HG03439 (cell line): ENCODE measurements at regions not wholly inside any gene's neighbourhood (a gene's known extent, or its start where the extent isn't known, plus 50 kb on each side); places are given as distances from the start of the nearest gene placed in this dataset.
"Not testable (repeated sequence)": the region's sequence is repeated elsewhere in the genome, so short reads cannot be mapped to it uniquely, and the experiment has no call there.

ENCODE experiments used
- ATAC-seq: cut with Tn5 transposase; IDR thresholded peaks from one replicate; pipeline ENCODE4 v1.9.1; 2021; ENCODE audit warnings: mild to moderate bottlenecking, moderate library complexity; ENCODE audit not compliant: unreplicated experiment

- not testable (repeated sequence) for ATAC-seq
These were observed 1709.4 kb upstream of the PIK3C3 start for GRCh38 chr18:40245612-40246011.

GRCh38 chr18:40243607-40244006 is 1711.4 kb upstream of the PIK3C3 start:
- no peak for ATAC-seq

DNA sequence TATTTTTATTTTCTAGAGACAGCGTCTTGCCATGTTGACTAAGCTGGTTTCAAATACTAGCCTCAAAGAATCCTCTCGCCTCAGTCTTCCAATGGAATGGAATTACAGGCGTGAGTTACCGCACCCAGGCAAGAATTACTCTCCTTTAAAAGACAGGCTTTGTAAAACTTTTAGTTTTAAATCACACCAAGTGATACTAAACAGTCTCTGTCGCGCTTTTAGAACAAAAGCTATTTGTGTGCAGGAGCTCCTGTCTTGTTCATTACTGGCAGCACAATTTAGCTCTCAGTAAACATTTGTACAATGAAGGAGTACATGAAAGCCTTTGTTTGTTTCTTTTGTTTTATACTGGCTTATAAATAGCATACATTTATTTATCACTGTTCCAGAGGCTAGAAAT is 1719.2 kb upstream of the PIK3C3 start:
- ATAC-seq: no peak

DNA sequence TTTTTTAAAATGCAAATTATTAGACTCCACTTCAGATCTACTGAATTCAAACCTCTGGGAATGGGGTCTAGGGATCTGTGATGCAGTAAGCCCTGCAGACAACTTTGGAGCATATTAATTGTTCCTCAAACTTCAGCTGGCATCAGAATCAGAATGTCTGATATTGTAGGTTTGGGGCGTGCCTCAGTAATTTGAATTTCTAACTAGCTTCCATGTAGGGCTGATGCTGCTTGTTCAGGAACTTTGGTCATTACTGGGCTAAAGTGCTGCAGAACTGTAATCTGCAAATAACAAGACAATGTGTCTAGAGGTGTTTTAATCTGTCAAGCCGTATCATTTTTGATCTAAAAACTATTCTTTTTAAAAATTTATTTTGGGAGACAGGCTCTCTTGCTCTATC is 1719.7 kb upstream of the PIK3C3 start:
- ATAC-seq: no peak

- ATAC-seq: no peak
These were observed 1721.0 kb upstream of the PIK3C3 start for GRCh38 chr18:40233931-40234616.

GRCh38 chr18:40222776-40223175 is 1732.3 kb upstream of the PIK3C3 start:
- ATAC-seq: no peak

- no peak for ATAC-seq
These were observed 1738.2 kb upstream of the PIK3C3 start for GRCh38 chr18:40216856-40217255.

DNA sequence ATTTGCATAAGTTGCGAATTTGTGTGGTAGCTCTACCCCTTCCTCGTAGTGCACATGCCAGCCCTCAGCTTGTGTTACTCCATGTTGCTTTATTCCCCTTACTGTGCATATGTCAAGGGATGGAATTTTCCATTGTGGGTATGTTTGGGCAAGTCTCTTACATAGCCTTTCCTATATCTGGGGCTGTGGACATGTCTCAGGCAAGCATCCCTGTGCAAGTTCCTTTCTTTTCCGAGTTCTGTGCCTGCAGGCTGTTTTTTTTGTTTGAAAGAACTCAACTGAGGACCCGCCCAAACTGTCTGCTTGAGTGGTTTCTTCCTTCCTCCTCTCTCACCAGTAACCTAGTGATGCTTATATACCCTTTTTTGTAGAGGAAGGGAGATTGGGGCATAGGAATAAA is 1739.1 kb upstream of the PIK3C3 start:
- ATAC-seq: no peak

- no peak for ATAC-seq
These were observed 1744.3 kb upstream of the PIK3C3 start for GRCh38 chr18:40210696-40211095.

DNA sequence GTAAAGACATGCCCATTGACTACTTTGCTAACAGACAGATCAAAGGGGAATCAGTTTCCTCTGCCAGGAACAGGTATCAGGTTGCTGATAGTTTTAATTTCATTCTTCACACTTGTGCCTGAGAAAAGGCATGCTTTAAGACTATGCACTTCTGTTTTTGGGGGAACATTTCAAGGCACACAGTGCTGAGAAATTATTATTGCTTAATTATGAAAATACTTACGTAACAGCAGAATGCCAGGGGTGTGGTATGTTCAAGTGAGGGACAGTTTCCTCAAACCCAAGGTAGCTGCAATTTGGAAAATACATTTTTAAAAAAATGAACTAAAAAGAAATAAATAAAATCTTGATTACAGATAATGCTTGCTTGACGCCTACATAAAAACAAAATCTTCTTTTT is 1746.1 kb upstream of the PIK3C3 start:
- ATAC-seq: no peak

GRCh38 chr18:40197711-40198110 is 1757.3 kb upstream of the PIK3C3 start:
- no peak for ATAC-seq

GRCh38 chr18:40186677-40187076 is 1768.4 kb upstream of the PIK3C3 start:
- no peak for ATAC-seq

DNA sequence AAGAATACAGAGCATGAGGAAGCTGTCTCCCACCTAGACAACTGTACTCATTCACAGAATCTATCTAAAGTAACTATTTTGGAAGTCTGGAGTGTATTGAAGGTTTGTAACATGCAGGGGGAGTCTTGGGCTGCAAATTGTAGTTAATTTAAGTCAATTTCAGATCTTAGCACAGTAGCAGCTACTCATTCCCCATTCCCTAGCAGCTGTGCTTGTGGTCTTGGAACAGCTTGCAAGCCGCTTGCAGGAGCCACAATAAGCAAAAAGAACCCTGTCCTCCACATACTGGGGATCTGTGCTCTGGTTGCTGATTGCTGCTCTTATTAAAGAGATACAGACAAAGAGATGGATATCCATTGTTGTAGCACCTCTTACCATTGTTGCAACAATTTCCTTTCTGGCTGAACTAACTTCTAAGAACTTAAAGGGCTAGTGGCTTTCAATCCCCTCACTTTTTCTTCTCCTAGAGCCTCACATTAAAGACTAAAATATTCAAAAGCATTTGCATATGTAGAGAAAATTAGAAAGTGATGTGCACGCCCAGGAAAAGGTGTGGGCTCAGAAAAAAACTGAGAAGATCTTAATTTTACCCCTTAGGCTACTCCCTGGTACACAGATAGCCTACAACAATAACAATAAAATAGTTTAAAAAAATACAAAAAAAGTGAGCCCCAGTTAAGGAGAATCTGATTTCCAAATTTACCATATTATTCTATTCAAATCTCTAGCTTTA is 1775.1 kb upstream of the PIK3C3 start:
- ATAC-seq: no peak

DNA sequence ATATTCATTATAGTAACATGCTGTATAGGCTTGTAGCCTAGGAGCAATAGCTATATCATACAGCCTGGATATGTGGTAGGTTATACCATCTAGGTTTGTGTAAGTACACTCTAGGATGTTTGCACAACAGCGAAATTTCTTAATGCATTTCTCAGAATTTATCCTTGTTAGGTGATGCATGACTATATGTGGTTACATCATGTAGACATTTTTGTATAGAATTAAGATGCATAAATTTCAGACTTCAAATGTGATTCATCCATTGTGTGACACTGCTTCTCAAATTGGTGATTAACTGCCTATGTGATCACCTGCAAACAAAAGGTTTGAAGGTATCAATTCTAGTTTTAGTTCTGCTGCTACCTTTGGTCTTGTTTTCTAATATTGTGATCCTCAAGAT is 1787.0 kb upstream of the PIK3C3 start:
- ATAC-seq: no peak

GRCh38 chr18:40163254-40163653 is 1791.8 kb upstream of the PIK3C3 start:
- no peak for ATAC-seq

DNA sequence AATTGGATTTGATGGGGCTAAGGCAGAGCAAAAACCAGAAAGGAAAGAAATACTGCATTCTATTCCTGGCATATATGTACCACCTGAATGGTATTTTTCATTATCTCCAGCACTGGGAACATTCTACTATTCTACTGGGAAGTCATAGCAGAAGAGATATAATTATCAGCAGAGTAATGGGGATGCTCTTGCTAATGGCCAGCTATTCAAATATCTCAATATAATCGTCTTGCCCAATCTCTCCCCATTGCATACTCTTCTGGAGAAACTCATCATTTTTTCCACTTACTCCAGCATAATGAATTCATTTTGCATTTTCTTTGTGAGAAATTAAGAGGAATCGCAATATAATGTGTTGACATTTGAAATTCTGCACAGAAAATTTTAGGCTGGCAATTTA is 1794.7 kb upstream of the PIK3C3 start:
- no peak for ATAC-seq

- ATAC-seq: no peak
These were observed 1795.7 kb upstream of the PIK3C3 start for GRCh38 chr18:40159141-40160017.

GRCh38 chr18:40157120-40157519 is 1797.9 kb upstream of the PIK3C3 start:
- no peak for ATAC-seq

- no peak for ATAC-seq
These were observed 1802.2 kb upstream of the PIK3C3 start for GRCh38 chr18:40152859-40153258.

- ATAC-seq: no peak
These were observed 1806.1 kb upstream of the PIK3C3 start for GRCh38 chr18:40148960-40149359.

DNA sequence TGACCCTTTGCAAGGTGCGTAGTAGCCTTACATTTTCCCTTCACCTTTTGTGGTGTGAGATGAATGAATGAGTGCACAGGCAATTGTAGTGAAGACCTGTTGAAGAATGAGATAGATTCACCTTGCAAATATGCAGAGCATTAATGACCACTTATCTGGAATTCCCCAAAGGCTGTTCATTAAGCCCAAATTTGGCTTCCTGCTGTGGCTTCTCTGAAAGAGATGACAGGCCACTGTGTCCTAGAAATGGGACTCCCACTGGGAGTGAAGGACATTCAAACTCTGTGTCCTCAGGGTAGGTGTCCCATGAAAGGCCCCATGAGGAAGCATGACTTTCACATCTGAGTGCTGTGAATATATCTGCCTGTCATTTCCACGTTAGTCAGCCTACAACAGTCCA is 1821.8 kb upstream of the PIK3C3 start:
- no peak for ATAC-seq

DNA sequence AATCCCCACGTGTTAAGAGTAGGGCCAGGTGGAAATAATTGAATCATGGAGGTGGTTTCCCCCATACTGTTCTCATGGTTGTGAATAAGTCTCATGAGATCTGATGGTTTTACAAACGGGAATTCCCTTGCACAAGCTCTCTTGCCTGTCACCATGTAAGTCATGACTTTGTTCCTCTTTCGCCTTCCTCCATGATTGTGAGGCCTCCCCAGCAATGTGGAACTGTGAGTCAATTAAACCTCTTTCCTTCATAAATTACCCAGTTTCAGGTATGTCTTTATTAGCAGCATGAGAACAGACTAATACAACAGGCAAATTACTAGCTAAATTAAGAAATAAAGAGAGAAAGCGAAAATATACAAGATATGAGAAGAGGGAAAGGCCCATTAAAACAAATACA is 1822.6 kb upstream of the PIK3C3 start:
- ATAC-seq: not testable (repeated sequence)
